Endothelial cell of umbilical vein (primary cell): ENCODE measurements at regions not wholly inside any gene's neighbourhood (a gene's known extent, or its start where the extent isn't known, plus 50 kb on each side); places are given as distances from the start of the nearest gene placed in this dataset.

Experiments used
- BruUV-seq: library from RNA; stranded (reverse); fragments of 400-500 nt; replicated peaks from 2 replicates; lab custom pipeline; 2021; lab: Mats Ljungman, UMichigan
- CTCF ChIA-PET: fragments of 300-600, 350-600 bp; sonication (Branson Sonifier 250); formaldehyde crosslinking; loops from one replicate; lab custom pipeline; 2021; ENCODE audit warnings: antibody characterized with exemption, inconsistent platforms; lab: Charles Lee
- POLR2A ChIA-PET: fragments of 300-600, 350-600 bp; sonication (Branson Sonifier 250); formaldehyde crosslinking; loops from one replicate; lab custom pipeline; 2021; ENCODE audit warnings: antibody characterized with exemption, inconsistent platforms; lab: Charles Lee
- DNase-seq: peaks from one replicate; pipeline ENCODE4 v3.0.0-alpha.2; 2011; ENCODE audit warnings: low read depth, low spot score
- FAIRE-seq: peaks from 2 replicates; lab custom pipeline; 2011; peaks lifted over from hg19 to GRCh38; lab: Jason Lieb, UNC
- H2AFZ ChIP-seq: 2 replicates; pipeline ENCODE4 v1.6.0; 2012; ENCODE audit warnings: low read depth, low read length, control low read depth, inconsistent platforms
- H3K27ac ChIP-seq: 2 replicates; pipeline ENCODE4 v1.5.1; 2011; ENCODE audit warnings: low read depth, mild to moderate bottlenecking, control low read depth, low read length, moderate library complexity; ENCODE audit not compliant: insufficient read depth
- H3K27me3 ChIP-seq, 2 experiments: 2 replicates each; pipeline versions ENCODE4 v1.6.0 to v1.6.1; 2011; ENCODE audit warnings: low read length in 2 of 2, mixed read lengths in 1 of 2; ENCODE audit not compliant: control insufficient read depth in 2 of 2, insufficient read depth in 2 of 2
- H3K36me3 ChIP-seq, 2 experiments: 2 replicates in 1 of 2; 3 replicates in 1 of 2; pipeline ENCODE4 v1.5.1; 2011; ENCODE audit warnings: low read length in 2 of 2, mild to moderate bottlenecking in 1 of 2, moderate library complexity in 1 of 2; ENCODE audit not compliant: control insufficient read depth in 2 of 2, insufficient read depth in 2 of 2; ENCODE audit errors: extremely low read depth in 1 of 2
- H3K4me1 ChIP-seq: 3 replicates; pipeline ENCODE4 v1.5.1; 2011; ENCODE audit warnings: mild to moderate bottlenecking, low read length; ENCODE audit not compliant: control insufficient read depth, insufficient read depth; ENCODE audit errors: extremely low read depth
- H3K4me2 ChIP-seq: 2 replicates; pipeline ENCODE4 v1.6.1; 2011; ENCODE audit warnings: low read length, control low read depth, mixed read lengths; ENCODE audit not compliant: insufficient read depth
- H3K4me3 ChIP-seq, 3 experiments: fragments of 200-600 bp in 1 of 3; sonication (generic), shearing (Covaris generic) in 1 of 3; replicated peaks in 1 of 3; 2 replicates each; pipeline ENCODE4 v1.5.1; 2011 to 2016; ENCODE audit warnings: control low read depth in 3 of 3, low read length in 3 of 3, mild to moderate bottlenecking in 2 of 3, inconsistent platforms in 1 of 3, low read depth in 1 of 3, moderate library complexity in 1 of 3; ENCODE audit not compliant: insufficient read depth in 1 of 3
- H3K79me2 ChIP-seq: 2 replicates; pipeline ENCODE4 v1.6.0; 2012; ENCODE audit warnings: low read length, inconsistent platforms; ENCODE audit not compliant: control insufficient read depth, insufficient read depth
- H3K9ac ChIP-seq: replicated peaks from 2 replicates; pipeline ENCODE3; 2011; ENCODE audit warnings: low read length, control low read depth; ENCODE audit not compliant: insufficient read depth; ENCODE audit errors: extremely low read depth
- H3K9me1 ChIP-seq: replicated peaks from 3 replicates; pipeline ENCODE4 v1.6.0; 2011; ENCODE audit warnings: mild to moderate bottlenecking, low read length; ENCODE audit not compliant: control insufficient read depth, insufficient read depth; ENCODE audit errors: extremely low read depth
- H3K9me3 ChIP-seq: replicated peaks from 2 replicates; pipeline ENCODE4 v1.5.1; 2012; ENCODE audit warnings: low read length, inconsistent platforms; ENCODE audit not compliant: control insufficient read depth, insufficient read depth
- H4K20me1 ChIP-seq: replicated peaks from 2 replicates; pipeline ENCODE3; 2011; ENCODE audit warnings: mild to moderate bottlenecking, low read length; ENCODE audit not compliant: control insufficient read depth, insufficient read depth; ENCODE audit errors: extremely low read depth
- CTCF ChIP-seq, 2 donors: IDR thresholded peaks; 1 replicate in 1 of 2; 2 replicates in 1 of 2; pipeline ENCODE4 v1.5.1; 2011; ENCODE audit warnings: low read length in 2 of 2, mild to moderate bottlenecking in 2 of 2, moderate library complexity in 2 of 2, control low read depth in 1 of 2, inconsistent platforms in 1 of 2, low read depth in 1 of 2; ENCODE audit not compliant: insufficient read depth in 1 of 2; ENCODE audit errors: extremely low read depth in 1 of 2
- EZH2 ChIP-seq: IDR thresholded peaks from 2 replicates; pipeline ENCODE4 v1.6.1; 2012; ENCODE audit warnings: borderline replicate concordance, low read depth, mild to moderate bottlenecking, moderate library complexity, low read length, inconsistent platforms; ENCODE audit not compliant: severe bottlenecking
- FOS ChIP-seq: IDR thresholded peaks from 2 replicates; pipeline ENCODE4 v1.6.1; 2011; ENCODE audit warnings: mild to moderate bottlenecking, low read length, moderate library complexity, borderline replicate concordance; ENCODE audit not compliant: insufficient read depth
- GATA2 ChIP-seq: IDR thresholded peaks from 2 replicates; pipeline ENCODE4 v1.7.0; 2011; ENCODE audit warnings: low read depth, mild to moderate bottlenecking, moderate library complexity, mixed read lengths, low read length; ENCODE audit not compliant: insufficient read length, insufficient read depth
- JUN ChIP-seq: IDR thresholded peaks from 2 replicates; pipeline ENCODE4 v1.6.1; 2011; ENCODE audit warnings: borderline replicate concordance, low read depth; ENCODE audit not compliant: insufficient read length, insufficient read depth
- MAX ChIP-seq: IDR thresholded peaks from 2 replicates; pipeline ENCODE4 v1.6.1; 2011; ENCODE audit not compliant: insufficient read depth, insufficient read length
- MYC ChIP-seq: IDR thresholded peaks from one replicate; pipeline ENCODE4 v1.6.1; 2011; ENCODE audit warnings: mild to moderate bottlenecking, low read depth, low read length
- POLR2A ChIP-seq: IDR thresholded peaks from 2 replicates; pipeline ENCODE4 v1.6.1; 2012; ENCODE audit warnings: low read depth, mild to moderate bottlenecking, control low read depth, low read length
- POLR2AphosphoS5 ChIP-seq: IDR thresholded peaks from 2 replicates; pipeline ENCODE4 v1.6.1; 2012; ENCODE audit warnings: low read depth, mild to moderate bottlenecking, control low read depth, low read length, moderate library complexity; ENCODE audit not compliant: insufficient read depth
- dilution Hi-C: fragments of 300-500 bp; cut with MboI; formaldehyde crosslinking; loops from one replicate; pipeline ENCODE4 v1.15.0; 2019; ENCODE audit warnings: low sequenced_read_pairs; ENCODE audit not compliant: extremely low pct_ligation_motif_present
- intact Hi-C: fragments of 100-400 bp; cut with micrococcal nuclease; formaldehyde crosslinking; loops from one replicate; pipeline ENCODE4 v1.10.0; 2022

- Histone ChIP-seq H3K9me3 (no peaks in the 10 kb centered on the region), H3K9me1 (no peaks in the 10 kb centered on the region), H3K4me3 (no peak overlapping the region), H3K36me3 (no peaks in the 10 kb centered on the region), H4K20me1 (no peaks in the 10 kb centered on the region), H3K79me2 (no peaks in the 10 kb centered on the region), H3K4me1 (no peaks in the 10 kb centered on the region), H3K27me3 (peaks cover 0 to 3% of the 10 kb centered on the region in 2 experiments), H2AFZ (no peak overlapping the region), H3K27ac (no peak overlapping the region), H3K9ac (no peak overlapping the region), H3K4me2 (no peak overlapping the region)
- intact Hi-C loops (loop anchor here (1.0 to 5.0 kb wide), 3 partner anchors 234 to 729 kb away; no protein-coding TSS in a partner anchor), dilution Hi-C loops (no loop called here)
- POLR2A ChIA-PET: no interaction called here
- CTCF ChIA-PET: interaction anchor here (0.8 to 1.5 kb wide), 7 partner anchors 10 to 728 kb away, joined by 3 to 41 read pairs (median 4); no protein-coding TSS in a partner anchor
- BruUV-seq: no TSS peak
- DNase-seq (peak; percentile 36), FAIRE-seq (peak; percentile 55)
- TF ChIP-seq MAX (no peak), CTCF (IDR thresholded peaks at IDR 0.05; ENCODE audit: extremely low read depth in 1 of 2, insufficient read depth in 1 of 2, low read depth in 1 of 2, low read length in 2 of 2) (peak in 1 of 2 donors; percentile 5)
Measured at GRCh38 chr1:65717815-65718454, 74.8 kb upstream of the PDE4B start.

- H3K36me3 ChIP-seq: no peaks in the 10 kb centered on the region
- H3K9ac ChIP-seq: no peak overlapping the region
- H3K9me3 ChIP-seq: no peaks in the 10 kb centered on the region
- H3K27ac ChIP-seq: no peak overlapping the region
- no peaks in the 10 kb centered on the region for H3K9me1 ChIP-seq
- no peaks in the 10 kb centered on the region for H3K79me2 ChIP-seq
- dilution Hi-C loops: no loop called here
- H3K4me2 ChIP-seq: no peak overlapping the region
- DNase-seq: no peak
- POLR2A ChIA-PET: no interaction called here
- no TSS peak for BruUV-seq
- no peak for FAIRE-seq
- H4K20me1 ChIP-seq: no peaks in the 10 kb centered on the region
- peaks cover 0 to 3% of the 10 kb centered on the region in 2 experiments for H3K27me3 ChIP-seq
- no peak overlapping the region for H3K4me3 ChIP-seq
- intact Hi-C loops: loop anchor here (5.0 kb wide), 2 partner anchors 233 to 728 kb away; no protein-coding TSS in a partner anchor
- no peaks in the 10 kb centered on the region for H3K4me1 ChIP-seq
- no peak overlapping the region for H2AFZ ChIP-seq
- CTCF ChIA-PET: interaction anchor here (0.6 to 1.5 kb wide), 4 partner anchors 466 to 727 kb away, joined by 3 to 7 read pairs (median 4); no protein-coding TSS in a partner anchor
- no peak for TF ChIP-seq POLR2A
- no peak for TF ChIP-seq MAX
- TF ChIP-seq CTCF (IDR thresholded peaks at IDR 0.05; ENCODE audit: extremely low read depth in 1 of 2, insufficient read depth in 1 of 2, low read depth in 1 of 2, low read length in 2 of 2): no peak
- TF ChIP-seq JUN: no peak
- no peak for TF ChIP-seq MYC
- TF ChIP-seq EZH2: no peak
- TF ChIP-seq GATA2: no peak
- no peak for TF ChIP-seq POLR2AphosphoS5
- no peak for TF ChIP-seq FOS
Measured at GRCh38 chr1:65719391-65719790, 73.3 kb upstream of the PDE4B start.
